ENCODE measurements at regions not wholly inside any gene's neighbourhood (a gene's known extent, or its start where the extent isn't known, plus 50 kb on each side); places are given as distances from the start of the nearest gene placed in this dataset.
"Not testable (repeated sequence)": the region's sequence is repeated elsewhere in the genome, so short reads cannot be mapped to it uniquely, and the experiment has no call there.

DNA sequence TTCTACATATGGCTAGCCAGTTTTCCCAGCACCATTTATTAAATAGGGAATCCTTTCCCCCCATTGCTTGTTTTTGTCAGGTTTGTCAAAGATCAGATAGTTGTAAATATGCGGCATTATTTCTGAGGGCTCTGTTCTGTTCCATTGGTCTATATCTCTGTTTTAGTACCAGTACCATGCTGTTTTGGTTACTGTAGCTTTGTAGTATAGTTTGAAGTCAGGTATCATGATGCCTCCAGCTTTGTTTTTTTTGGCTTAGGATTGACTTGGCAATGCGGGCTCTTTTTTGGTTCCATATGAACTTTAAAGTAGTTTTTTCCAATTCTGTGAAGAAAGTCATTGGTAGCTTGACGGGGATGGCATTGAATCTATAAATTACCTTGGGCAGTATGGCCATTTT lies 60.0 kb upstream of the GPC3 start:
- H3K27me3 ChIP-seq (ENCODE audit: control insufficient read depth in 5 of 5, insufficient read depth in 4 of 5, low read length in 5 of 5); H3K9ac ChIP-seq (ENCODE audit: low read length in 5 of 5); H3K4me3 ChIP-seq (ENCODE audit: low read depth in 1 of 5, low read length in 5 of 5); H3K27ac ChIP-seq (ENCODE audit: low read depth, low read length); H3K9me3 ChIP-seq (ENCODE audit: control insufficient read depth in 5 of 5, low read length in 5 of 5); H3K36me3 ChIP-seq (ENCODE audit: control insufficient read depth in 5 of 5, insufficient read depth in 5 of 5, low read length in 5 of 5); H3K4me1 ChIP-seq (ENCODE audit: control insufficient read depth in 5 of 5, insufficient read depth in 5 of 5, low read length in 5 of 5): not testable (repeated sequence)

DNA sequence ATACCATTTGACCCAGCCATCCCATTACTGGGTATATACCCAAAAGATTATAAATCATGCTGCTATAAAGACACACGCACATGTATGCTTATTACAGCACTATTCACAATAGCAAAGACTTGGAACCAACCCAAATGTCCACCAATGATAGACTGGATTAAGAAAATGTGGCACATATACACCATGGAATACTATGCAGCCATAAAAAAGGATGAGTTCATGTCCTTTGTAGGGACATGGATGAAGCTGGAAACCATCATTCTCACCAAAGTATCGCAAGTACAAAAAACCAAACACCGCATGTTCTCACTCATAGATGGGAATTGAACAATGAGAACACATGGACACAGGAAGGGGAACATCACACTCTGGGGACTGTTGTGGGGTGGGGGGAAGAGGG lies 81.7 kb upstream of the GPC3 start:
- H3K9me3 ChIP-seq (ENCODE audit: control insufficient read depth in 5 of 5, low read length in 5 of 5); H3K27ac ChIP-seq (ENCODE audit: low read depth, low read length); H3K4me1 ChIP-seq (ENCODE audit: control insufficient read depth in 5 of 5, insufficient read depth in 5 of 5, low read length in 5 of 5); H3K4me3 ChIP-seq (ENCODE audit: low read depth in 1 of 5, low read length in 5 of 5); H3K9ac ChIP-seq (ENCODE audit: low read length in 5 of 5); H3K36me3 ChIP-seq (ENCODE audit: control insufficient read depth in 5 of 5, insufficient read depth in 5 of 5, low read length in 5 of 5): not testable (repeated sequence)
- H3K27me3 ChIP-seq (ENCODE audit: control insufficient read depth in 5 of 5, insufficient read depth in 4 of 5, low read length in 5 of 5): peaks cover 0 to 13% (median 2%) of the 10 kb centered on the region in 5 donors

DNA sequence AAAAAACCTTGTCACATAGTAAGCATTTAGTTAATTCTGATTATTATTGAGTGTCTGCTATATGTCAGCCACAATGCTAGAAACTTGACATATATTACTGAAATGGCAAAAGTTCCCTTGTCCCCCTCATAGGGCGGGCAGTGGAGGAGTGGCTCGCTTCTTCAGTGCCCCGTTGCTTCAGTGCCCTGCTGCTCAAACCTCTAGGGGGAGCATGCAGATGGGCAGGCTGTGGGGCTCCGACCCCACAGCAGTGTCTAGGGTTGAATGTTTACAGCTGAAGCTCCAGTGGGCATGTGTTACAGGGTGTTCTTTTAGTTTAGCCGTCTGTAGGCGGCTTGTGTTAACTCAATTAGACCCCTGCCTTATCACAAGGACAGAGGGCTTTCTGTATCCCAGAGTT lies 86.5 kb upstream of the GPC3 start:
- H3K27ac ChIP-seq (ENCODE audit: low read depth, low read length); H3K4me3 ChIP-seq (ENCODE audit: low read depth in 1 of 5, low read length in 5 of 5); H3K9me3 ChIP-seq (ENCODE audit: control insufficient read depth in 5 of 5, low read length in 5 of 5); H3K9ac ChIP-seq (ENCODE audit: low read length in 5 of 5); H3K4me1 ChIP-seq (ENCODE audit: control insufficient read depth in 5 of 5, insufficient read depth in 5 of 5, low read length in 5 of 5); H3K36me3 ChIP-seq (ENCODE audit: control insufficient read depth in 5 of 5, insufficient read depth in 5 of 5, low read length in 5 of 5): not testable (repeated sequence)
- H3K27me3 ChIP-seq (ENCODE audit: control insufficient read depth in 5 of 5, insufficient read depth in 4 of 5, low read length in 5 of 5): peaks cover 0 to 13% (median 2%) of the 10 kb centered on the region in 5 donors

DNA sequence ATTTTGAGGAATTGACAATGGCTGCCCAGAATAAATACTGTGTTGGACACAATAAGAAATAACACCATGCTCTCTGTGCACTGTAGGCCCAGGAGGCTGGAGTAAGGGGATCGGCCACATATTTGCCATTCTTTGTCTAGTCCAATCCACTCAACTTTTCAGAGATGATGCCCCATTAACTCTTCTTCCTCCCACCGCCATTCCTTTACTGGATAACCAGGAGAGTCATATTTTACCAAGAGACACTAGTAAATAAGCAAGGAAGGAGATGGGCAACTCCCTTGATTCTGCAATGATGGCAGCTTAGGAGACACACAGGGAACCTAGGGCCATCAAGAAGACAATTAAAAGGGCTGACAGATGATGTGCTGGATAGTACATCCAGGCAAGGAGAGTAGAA lies 87.9 kb upstream of the GPC3 start:
- Histone ChIP-seq H3K9ac (ENCODE audit: low read length in 5 of 5) (no peak overlapping the region), H3K4me1 (ENCODE audit: control insufficient read depth in 5 of 5, insufficient read depth in 5 of 5, low read length in 5 of 5) (no peaks in the 10 kb centered on the region), H3K27ac (ENCODE audit: low read depth, low read length) (no peak overlapping the region), H3K27me3 (ENCODE audit: control insufficient read depth in 5 of 5, insufficient read depth in 4 of 5, low read length in 5 of 5) (peaks cover 2 to 20% (median 8%) of the 10 kb centered on the region in 5 donors), H3K36me3 (ENCODE audit: control insufficient read depth in 5 of 5, insufficient read depth in 5 of 5, low read length in 5 of 5) (no peaks in the 10 kb centered on the region), H3K9me3 (ENCODE audit: control insufficient read depth in 5 of 5, low read length in 5 of 5) (peaks cover 0 to 8% (median 0%) of the 10 kb centered on the region in 5 donors), H3K4me3 (ENCODE audit: low read depth in 1 of 5, low read length in 5 of 5) (no peak overlapping the region)

DNA sequence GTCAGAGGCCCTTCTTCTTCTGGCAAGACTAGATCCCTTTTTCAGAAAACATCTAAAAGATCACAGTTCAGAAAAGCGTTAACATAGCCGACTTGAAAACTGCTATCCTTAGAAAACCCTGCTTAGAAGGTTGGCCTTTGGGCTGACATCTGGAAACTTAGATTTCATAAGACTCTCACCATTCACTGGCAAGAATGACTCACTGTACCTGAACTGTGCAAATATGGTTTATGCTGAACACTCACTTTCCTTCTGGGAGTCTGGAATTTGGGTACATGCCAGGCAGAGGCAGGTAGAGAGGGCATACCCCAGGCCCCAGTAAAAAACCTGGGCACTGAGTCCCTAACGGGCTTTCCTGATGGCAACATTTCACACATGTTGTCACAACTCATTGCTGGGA lies 88.8 kb upstream of the GPC3 start:
- Histone ChIP-seq H3K9me3 (ENCODE audit: control insufficient read depth in 5 of 5, low read length in 5 of 5) (peaks cover 0 to 8% (median 0%) of the 10 kb centered on the region in 5 donors), H3K4me3 (ENCODE audit: low read depth in 1 of 5, low read length in 5 of 5) (no peak overlapping the region), H3K9ac (ENCODE audit: low read length in 5 of 5) (no peak overlapping the region), H3K27ac (ENCODE audit: low read depth, low read length) (no peak overlapping the region), H3K4me1 (ENCODE audit: control insufficient read depth in 5 of 5, insufficient read depth in 5 of 5, low read length in 5 of 5) (no peaks in the 10 kb centered on the region), H3K36me3 (ENCODE audit: control insufficient read depth in 5 of 5, insufficient read depth in 5 of 5, low read length in 5 of 5) (no peaks in the 10 kb centered on the region), H3K27me3 (ENCODE audit: control insufficient read depth in 5 of 5, insufficient read depth in 4 of 5, low read length in 5 of 5) (peaks cover 2 to 21% (median 9%) of the 10 kb centered on the region in 5 donors)

DNA sequence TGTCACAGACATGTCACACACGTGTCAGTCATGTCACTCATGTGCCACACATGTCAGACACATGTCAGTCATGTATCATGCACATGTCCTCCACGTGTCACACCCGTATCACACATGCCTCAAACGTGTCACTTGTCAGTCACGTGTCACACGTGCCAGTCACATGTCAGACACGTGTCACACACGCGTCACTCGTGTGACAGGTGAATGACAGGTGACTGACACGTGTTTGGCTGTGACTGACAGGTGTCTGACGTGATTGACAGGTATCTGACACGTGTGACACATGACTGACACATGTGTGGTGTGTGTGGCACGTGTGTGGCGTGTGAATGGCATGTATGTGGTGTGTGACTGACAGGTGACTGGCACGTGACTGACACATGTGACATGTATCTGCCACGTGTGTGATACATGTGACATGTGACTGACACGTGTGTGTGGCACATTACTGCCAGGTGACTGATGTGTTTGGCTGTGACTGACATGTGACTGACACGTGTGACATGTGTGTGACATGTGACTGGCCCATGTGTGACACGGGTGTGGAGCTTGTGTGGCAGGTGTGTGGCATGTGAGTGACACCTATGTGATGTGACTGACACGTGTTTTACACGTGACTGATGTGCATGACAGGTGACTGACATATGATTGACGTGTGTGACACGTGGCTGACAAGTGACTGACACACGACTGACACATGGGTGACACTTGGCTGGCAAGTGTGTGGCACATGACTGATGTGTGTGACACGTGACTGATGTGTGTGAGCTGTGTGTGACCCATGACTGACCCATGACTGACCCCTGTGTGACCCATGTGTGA lies 90.7 kb upstream of the GPC3 start:
- peaks cover 0 to 14% (median 9%) of the 10 kb centered on the region in 5 donors for H3K27me3 ChIP-seq (ENCODE audit: control insufficient read depth in 5 of 5, insufficient read depth in 4 of 5, low read length in 5 of 5)
- no peak overlapping the region for H3K4me3 ChIP-seq (ENCODE audit: low read depth in 1 of 5, low read length in 5 of 5)

DNA sequence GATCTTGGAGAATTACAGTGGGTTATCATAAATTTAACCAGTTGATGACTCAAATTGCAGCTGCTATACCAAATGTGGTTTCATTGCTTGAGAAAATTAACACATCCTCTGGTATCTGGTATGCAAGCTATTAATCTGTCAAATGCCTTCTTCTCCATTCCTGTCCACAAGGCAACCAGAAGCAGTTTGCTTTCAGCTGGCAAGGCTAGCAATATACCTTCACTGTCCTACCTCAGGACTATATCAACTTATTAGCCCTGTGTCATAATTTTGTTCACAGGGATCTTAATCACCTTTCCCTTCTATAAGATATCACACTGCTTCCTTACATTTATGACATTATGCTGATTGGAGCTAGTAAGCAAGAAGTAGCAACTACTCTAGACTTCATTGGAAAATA lies 110.0 kb upstream of the GPC3 start:
- peaks cover 0 to 9% (median 0%) of the 10 kb centered on the region in 5 donors for H3K9me3 ChIP-seq (ENCODE audit: control insufficient read depth in 5 of 5, low read length in 5 of 5)
- no peak overlapping the region for H3K4me3 ChIP-seq (ENCODE audit: low read depth in 1 of 5, low read length in 5 of 5)
- no peak overlapping the region for H3K9ac ChIP-seq (ENCODE audit: low read length in 5 of 5)
- no peaks in the 10 kb centered on the region for H3K36me3 ChIP-seq (ENCODE audit: control insufficient read depth in 5 of 5, insufficient read depth in 5 of 5, low read length in 5 of 5)
- H3K27me3 ChIP-seq (ENCODE audit: control insufficient read depth in 5 of 5, insufficient read depth in 4 of 5, low read length in 5 of 5): peaks cover 0 to 5% (median 0%) of the 10 kb centered on the region in 5 donors
- no peak overlapping the region for H3K27ac ChIP-seq (ENCODE audit: low read depth, low read length)
- H3K4me1 ChIP-seq (ENCODE audit: control insufficient read depth in 5 of 5, insufficient read depth in 5 of 5, low read length in 5 of 5): no peaks in the 10 kb centered on the region

More for the DNA sequence above, 90.7 kb upstream of the GPC3 start:
- H3K9ac ChIP-seq (ENCODE audit: low read length in 5 of 5): no peak overlapping the region
- H3K4me1 ChIP-seq (ENCODE audit: control insufficient read depth in 5 of 5, insufficient read depth in 5 of 5, low read length in 5 of 5): no peaks in the 10 kb centered on the region
- H3K27ac ChIP-seq (ENCODE audit: low read depth, low read length): no peak overlapping the region
- no peaks in the 10 kb centered on the region for H3K36me3 ChIP-seq (ENCODE audit: control insufficient read depth in 5 of 5, insufficient read depth in 5 of 5, low read length in 5 of 5)
- H3K9me3 ChIP-seq (ENCODE audit: control insufficient read depth in 5 of 5, low read length in 5 of 5): peaks cover 0 to 8% (median 3%) of the 10 kb centered on the region in 5 donors

DNA sequence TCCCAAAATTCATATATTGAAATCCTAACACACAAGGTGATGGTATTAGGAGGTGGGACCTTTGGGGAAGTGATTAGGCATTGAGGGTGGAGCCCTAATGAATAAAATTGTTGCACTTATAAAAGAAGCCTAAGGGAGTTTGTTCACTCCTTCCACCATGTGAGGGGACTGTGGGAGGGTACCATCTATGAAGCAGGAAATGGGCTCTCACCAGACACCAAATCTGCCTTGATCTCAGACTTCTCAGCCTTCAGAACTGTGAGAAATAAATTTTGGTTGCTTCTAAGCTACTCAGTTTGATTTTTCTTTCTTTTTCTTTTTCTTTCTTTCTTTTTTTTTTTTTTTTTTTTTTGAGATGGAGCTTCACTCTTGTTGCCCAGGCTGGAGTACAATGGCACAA lies 116.2 kb upstream of the GPC3 start:
- Histone ChIP-seq H3K36me3 (ENCODE audit: control insufficient read depth in 5 of 5, insufficient read depth in 5 of 5, low read length in 5 of 5) (no peaks in the 10 kb centered on the region), H3K27me3 (ENCODE audit: control insufficient read depth in 5 of 5, insufficient read depth in 4 of 5, low read length in 5 of 5) (no peaks in the 10 kb centered on the region), H3K9ac (ENCODE audit: low read length in 5 of 5) (no peak overlapping the region)

DNA sequence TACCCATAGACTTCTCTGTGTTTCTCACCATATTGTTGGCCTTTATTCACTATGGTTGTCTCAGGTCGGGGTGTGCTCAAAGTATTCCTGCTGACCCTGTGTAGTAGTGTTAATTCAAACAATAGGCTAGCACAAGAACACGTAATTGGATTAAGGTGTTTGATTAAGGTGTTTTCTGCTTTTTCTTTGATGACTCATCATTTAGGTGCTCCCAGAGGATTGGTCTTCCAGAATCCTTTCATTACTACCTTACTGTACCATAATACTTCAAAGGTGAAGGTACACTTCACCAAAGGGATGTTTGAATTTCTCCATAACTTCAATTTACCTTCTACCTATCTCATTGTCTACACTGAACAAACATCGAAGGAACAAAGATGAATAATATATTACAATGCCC lies 121.7 kb upstream of the CCDC160 start:
- Histone ChIP-seq H3K9me3 (ENCODE audit: control insufficient read depth in 5 of 5, low read length in 5 of 5) (peaks cover 0 to 6% (median 0%) of the 10 kb centered on the region in 5 donors), H3K27me3 (ENCODE audit: control insufficient read depth in 5 of 5, insufficient read depth in 4 of 5, low read length in 5 of 5) (no peaks in the 10 kb centered on the region), H3K27ac (ENCODE audit: low read depth, low read length) (no peak overlapping the region), H3K36me3 (ENCODE audit: control insufficient read depth in 5 of 5, insufficient read depth in 5 of 5, low read length in 5 of 5) (no peaks in the 10 kb centered on the region), H3K4me1 (ENCODE audit: control insufficient read depth in 5 of 5, insufficient read depth in 5 of 5, low read length in 5 of 5) (no peaks in the 10 kb centered on the region), H3K4me3 (ENCODE audit: low read depth in 1 of 5, low read length in 5 of 5) (no peak overlapping the region), H3K9ac (ENCODE audit: low read length in 5 of 5) (no peak overlapping the region)

More for the DNA sequence above, 116.2 kb upstream of the GPC3 start:
- Histone ChIP-seq H3K27ac (ENCODE audit: low read depth, low read length) (no peak overlapping the region), H3K4me3 (ENCODE audit: low read depth in 1 of 5, low read length in 5 of 5) (no peak overlapping the region), H3K4me1 (ENCODE audit: control insufficient read depth in 5 of 5, insufficient read depth in 5 of 5, low read length in 5 of 5) (no peaks in the 10 kb centered on the region), H3K9me3 (ENCODE audit: control insufficient read depth in 5 of 5, low read length in 5 of 5) (peaks cover 0 to 9% (median 0%) of the 10 kb centered on the region in 5 donors)

DNA sequence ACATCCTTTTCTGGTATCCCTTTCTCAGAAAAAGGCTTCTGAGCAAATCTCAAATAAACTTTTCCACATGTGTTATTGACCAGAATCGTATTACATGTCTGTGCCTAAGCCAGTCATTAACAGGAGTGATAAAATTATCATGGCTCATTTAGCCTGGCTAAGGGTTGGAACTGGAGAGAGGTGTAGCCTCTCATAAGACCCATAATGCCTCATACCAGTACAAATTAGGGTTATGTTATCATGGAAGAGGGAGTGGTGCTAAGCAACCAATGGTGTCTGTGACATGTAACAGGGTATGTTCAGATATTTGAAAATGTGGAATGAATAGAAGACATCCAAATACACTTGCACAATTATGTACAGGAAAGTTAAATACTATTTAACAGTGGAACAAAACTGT lies 99.6 kb upstream of the CCDC160 start:
- no peaks in the 10 kb centered on the region for H3K9me3 ChIP-seq (ENCODE audit: control insufficient read depth in 5 of 5, low read length in 5 of 5)
- H3K36me3 ChIP-seq (ENCODE audit: control insufficient read depth in 5 of 5, insufficient read depth in 5 of 5, low read length in 5 of 5): no peaks in the 10 kb centered on the region
- H3K4me3 ChIP-seq (ENCODE audit: low read depth in 1 of 5, low read length in 5 of 5): no peak overlapping the region
- peaks cover 0 to 7% (median 5%) of the 10 kb centered on the region in 5 donors for H3K27me3 ChIP-seq (ENCODE audit: control insufficient read depth in 5 of 5, insufficient read depth in 4 of 5, low read length in 5 of 5)
- no peak overlapping the region for H3K9ac ChIP-seq (ENCODE audit: low read length in 5 of 5)
- H3K27ac ChIP-seq (ENCODE audit: low read depth, low read length): no peak overlapping the region
- peaks cover 0 to 3% (median 0%) of the 10 kb centered on the region in 5 donors for H3K4me1 ChIP-seq (ENCODE audit: control insufficient read depth in 5 of 5, insufficient read depth in 5 of 5, low read length in 5 of 5)

Measured in subcutaneous abdominal adipose tissue (tissue), 5 donors.